GM23338 (cell line): ENCODE measurements at regions not wholly inside any gene's neighbourhood (a gene's known extent, or its start where the extent isn't known, plus 50 kb on each side); places are given as distances from the start of the nearest gene placed in this dataset.

Experiments
- ATAC-seq: fragments of 200-7000 bp; cut with Tn5 transposase; 3 replicates; pipeline ENCODE4 v1.9.1; 2020
- DNase-seq: peaks from one replicate; pipeline ENCODE4 v3.0.0-alpha.2; 2015; ENCODE audit warnings: low spot score
- H2AFZ ChIP-seq: fragments of 200-600 bp; sonication (generic); 2 replicates; pipeline ENCODE4 v1.8.0; 2016; ENCODE audit warnings: antibody characterized with exemption, mild to moderate bottlenecking, moderate library complexity
- H3F3A ChIP-seq: fragments of 200-600 bp; sonication (generic); replicated peaks from 2 replicates; pipeline ENCODE4 v1.8.0; 2017; ENCODE audit warnings: antibody characterized with exemption, mixed run types, low read depth
- H3K27ac ChIP-seq: fragments of 200-600 bp; sonication (generic); 2 replicates; pipeline ENCODE4 v1.6.1; 2016; ENCODE audit warnings: low read depth
- H3K27me3 ChIP-seq: fragments of 200-600 bp; sonication (generic); 2 replicates; pipeline ENCODE4 v1.8.0; 2016; ENCODE audit warnings: mild to moderate bottlenecking, mixed run types, moderate library complexity; ENCODE audit not compliant: insufficient read depth
- H3K36me3 ChIP-seq: fragments of 200-600 bp; sonication (generic); 2 replicates; pipeline ENCODE4 v1.8.0; 2016; ENCODE audit warnings: mild to moderate bottlenecking; ENCODE audit not compliant: insufficient read depth
- H3K4me1 ChIP-seq: fragments of 200-600 bp; sonication (generic); 2 replicates; pipeline ENCODE4 v1.8.0; 2016; ENCODE audit warnings: mild to moderate bottlenecking, moderate library complexity; ENCODE audit not compliant: insufficient read depth
- H3K4me2 ChIP-seq: fragments of 200-600 bp; sonication (generic); 2 replicates; pipeline ENCODE4 v1.7.1; 2017; ENCODE audit warnings: mixed run types
- H3K4me3 ChIP-seq: fragments of 200-600 bp; sonication (generic); 2 replicates; pipeline ENCODE4 v1.6.1; 2016; ENCODE audit warnings: mixed run types
- H3K79me2 ChIP-seq: fragments of 200-600 bp; sonication (generic); replicated peaks from 2 replicates; pipeline ENCODE4 v1.8.0; 2017; ENCODE audit warnings: mild to moderate bottlenecking; ENCODE audit not compliant: insufficient read depth
- H3K9me2 ChIP-seq: fragments of 200-600 bp; sonication (generic); 2 replicates; pipeline ENCODE4 v1.8.0; 2017; ENCODE audit not compliant: insufficient read depth
- H4K20me1 ChIP-seq: fragments of 200-600 bp; sonication (generic); replicated peaks from 2 replicates; pipeline ENCODE4 v1.8.0; 2017; ENCODE audit warnings: mild to moderate bottlenecking; ENCODE audit not compliant: insufficient read depth
- H3K27ac Mint-ChIP-seq: 2 replicates; pipeline ENCODE4 v1.8.0; 2020; ENCODE audit warnings: inconsistent platforms, mild to moderate bottlenecking, moderate library complexity, mixed read lengths
- H3K27me3 Mint-ChIP-seq: 3 replicates; pipeline ENCODE4 v1.8.0; 2022; ENCODE audit warnings: low read depth, mild to moderate bottlenecking, moderate library complexity, mixed read lengths, inconsistent platforms; ENCODE audit not compliant: insufficient read depth, poor library complexity
- H3K36me3 Mint-ChIP-seq: 3 replicates; pipeline ENCODE4 v1.8.0; 2021; ENCODE audit warnings: low read depth, mild to moderate bottlenecking, inconsistent platforms, moderate library complexity, mixed read lengths
- H3K4me1 Mint-ChIP-seq: 3 replicates; pipeline ENCODE4 v1.8.0; 2020; ENCODE audit warnings: mild to moderate bottlenecking, inconsistent platforms, mixed read lengths
- H3K4me3 Mint-ChIP-seq: 3 replicates; pipeline ENCODE4 v1.8.0; 2021; ENCODE audit warnings: moderate library complexity, mild to moderate bottlenecking, inconsistent platforms, mixed read lengths
- H3K9me3 Mint-ChIP-seq: 3 replicates; pipeline ENCODE4 v1.8.0; 2020; ENCODE audit warnings: moderate library complexity, mild to moderate bottlenecking, inconsistent platforms, mixed read lengths
- ETS1 ChIP-seq: IDR thresholded peaks from 2 replicates; pipeline ENCODE4 v1.6.1; 2016; ENCODE audit warnings: antibody characterized with exemption
- EZH2 ChIP-seq: fragments of 200-600 bp; sonication (generic); IDR thresholded peaks from one replicate; pipeline ENCODE4 v1.8.0; 2017; ENCODE audit warnings: antibody characterized with exemption, mild to moderate bottlenecking, low read depth; ENCODE audit not compliant: unreplicated experiment
- EZH2phosphoT487 ChIP-seq: fragments of 200-600 bp; sonication (generic); IDR thresholded peaks from one replicate; pipeline ENCODE4 v1.8.1; 2018; ENCODE audit warnings: antibody characterized with exemption; ENCODE audit not compliant: unreplicated experiment
- NANOG ChIP-seq: IDR thresholded peaks from 2 replicates; pipeline ENCODE4 v1.6.1; 2016; ENCODE audit warnings: antibody characterized with exemption, borderline replicate concordance
- STAT1 ChIP-seq: IDR thresholded peaks from one replicate; pipeline ENCODE4 v1.6.1; 2016; ENCODE audit warnings: antibody characterized with exemption; ENCODE audit not compliant: unreplicated experiment
- ZNF114 ChIP-seq: fragments of 250-450 bp; sonication (Bioruptor Pico); IDR thresholded peaks from 2 replicates; pipeline ENCODE4 v1.5.0; 2020; ENCODE audit warnings: mild to moderate bottlenecking, moderate library complexity
- TF ChIP-seq, protein P1 (sequence below): fragments of 250-450 bp; sonication (Bioruptor Pico); IDR thresholded peaks from 2 replicates; pipeline ENCODE4 v1.5.0; 2020; ENCODE audit warnings: mild to moderate bottlenecking, moderate library complexity

- Histone ChIP-seq H2AFZ (no peak overlapping the region), H3K9me2 (no peaks in the 10 kb centered on the region), H3K27ac (no peak overlapping the region), H3F3A (no peaks in the 10 kb centered on the region), H3K4me1 (peaks cover 12% of the 10 kb centered on the region), H3K4me2 (no peak overlapping the region), H3K79me2 (no peaks in the 10 kb centered on the region), H3K27me3 (no peaks in the 10 kb centered on the region), H3K36me3 (no peaks in the 10 kb centered on the region), H3K4me3 (no peak overlapping the region), H4K20me1 (no peaks in the 10 kb centered on the region)
- Mint-ChIP-seq H3K4me1 (peaks cover 13% of the 10 kb centered on the region), H3K9me3 (no peaks in the 10 kb centered on the region), H3K4me3 (no peak overlapping the region), H3K27ac (no peak overlapping the region), H3K27me3 (no peaks in the 10 kb centered on the region), H3K36me3 (no peaks in the 10 kb centered on the region)
- TF ChIP-seq EZH2phosphoT487 (no peak), ETS1 (no peak), STAT1 (no peak), EZH2 (no peak), NANOG (no peak), ZNF114 (CRISPR knock-in tag) (no peak)
- TF ChIP-seq, protein P1, sequence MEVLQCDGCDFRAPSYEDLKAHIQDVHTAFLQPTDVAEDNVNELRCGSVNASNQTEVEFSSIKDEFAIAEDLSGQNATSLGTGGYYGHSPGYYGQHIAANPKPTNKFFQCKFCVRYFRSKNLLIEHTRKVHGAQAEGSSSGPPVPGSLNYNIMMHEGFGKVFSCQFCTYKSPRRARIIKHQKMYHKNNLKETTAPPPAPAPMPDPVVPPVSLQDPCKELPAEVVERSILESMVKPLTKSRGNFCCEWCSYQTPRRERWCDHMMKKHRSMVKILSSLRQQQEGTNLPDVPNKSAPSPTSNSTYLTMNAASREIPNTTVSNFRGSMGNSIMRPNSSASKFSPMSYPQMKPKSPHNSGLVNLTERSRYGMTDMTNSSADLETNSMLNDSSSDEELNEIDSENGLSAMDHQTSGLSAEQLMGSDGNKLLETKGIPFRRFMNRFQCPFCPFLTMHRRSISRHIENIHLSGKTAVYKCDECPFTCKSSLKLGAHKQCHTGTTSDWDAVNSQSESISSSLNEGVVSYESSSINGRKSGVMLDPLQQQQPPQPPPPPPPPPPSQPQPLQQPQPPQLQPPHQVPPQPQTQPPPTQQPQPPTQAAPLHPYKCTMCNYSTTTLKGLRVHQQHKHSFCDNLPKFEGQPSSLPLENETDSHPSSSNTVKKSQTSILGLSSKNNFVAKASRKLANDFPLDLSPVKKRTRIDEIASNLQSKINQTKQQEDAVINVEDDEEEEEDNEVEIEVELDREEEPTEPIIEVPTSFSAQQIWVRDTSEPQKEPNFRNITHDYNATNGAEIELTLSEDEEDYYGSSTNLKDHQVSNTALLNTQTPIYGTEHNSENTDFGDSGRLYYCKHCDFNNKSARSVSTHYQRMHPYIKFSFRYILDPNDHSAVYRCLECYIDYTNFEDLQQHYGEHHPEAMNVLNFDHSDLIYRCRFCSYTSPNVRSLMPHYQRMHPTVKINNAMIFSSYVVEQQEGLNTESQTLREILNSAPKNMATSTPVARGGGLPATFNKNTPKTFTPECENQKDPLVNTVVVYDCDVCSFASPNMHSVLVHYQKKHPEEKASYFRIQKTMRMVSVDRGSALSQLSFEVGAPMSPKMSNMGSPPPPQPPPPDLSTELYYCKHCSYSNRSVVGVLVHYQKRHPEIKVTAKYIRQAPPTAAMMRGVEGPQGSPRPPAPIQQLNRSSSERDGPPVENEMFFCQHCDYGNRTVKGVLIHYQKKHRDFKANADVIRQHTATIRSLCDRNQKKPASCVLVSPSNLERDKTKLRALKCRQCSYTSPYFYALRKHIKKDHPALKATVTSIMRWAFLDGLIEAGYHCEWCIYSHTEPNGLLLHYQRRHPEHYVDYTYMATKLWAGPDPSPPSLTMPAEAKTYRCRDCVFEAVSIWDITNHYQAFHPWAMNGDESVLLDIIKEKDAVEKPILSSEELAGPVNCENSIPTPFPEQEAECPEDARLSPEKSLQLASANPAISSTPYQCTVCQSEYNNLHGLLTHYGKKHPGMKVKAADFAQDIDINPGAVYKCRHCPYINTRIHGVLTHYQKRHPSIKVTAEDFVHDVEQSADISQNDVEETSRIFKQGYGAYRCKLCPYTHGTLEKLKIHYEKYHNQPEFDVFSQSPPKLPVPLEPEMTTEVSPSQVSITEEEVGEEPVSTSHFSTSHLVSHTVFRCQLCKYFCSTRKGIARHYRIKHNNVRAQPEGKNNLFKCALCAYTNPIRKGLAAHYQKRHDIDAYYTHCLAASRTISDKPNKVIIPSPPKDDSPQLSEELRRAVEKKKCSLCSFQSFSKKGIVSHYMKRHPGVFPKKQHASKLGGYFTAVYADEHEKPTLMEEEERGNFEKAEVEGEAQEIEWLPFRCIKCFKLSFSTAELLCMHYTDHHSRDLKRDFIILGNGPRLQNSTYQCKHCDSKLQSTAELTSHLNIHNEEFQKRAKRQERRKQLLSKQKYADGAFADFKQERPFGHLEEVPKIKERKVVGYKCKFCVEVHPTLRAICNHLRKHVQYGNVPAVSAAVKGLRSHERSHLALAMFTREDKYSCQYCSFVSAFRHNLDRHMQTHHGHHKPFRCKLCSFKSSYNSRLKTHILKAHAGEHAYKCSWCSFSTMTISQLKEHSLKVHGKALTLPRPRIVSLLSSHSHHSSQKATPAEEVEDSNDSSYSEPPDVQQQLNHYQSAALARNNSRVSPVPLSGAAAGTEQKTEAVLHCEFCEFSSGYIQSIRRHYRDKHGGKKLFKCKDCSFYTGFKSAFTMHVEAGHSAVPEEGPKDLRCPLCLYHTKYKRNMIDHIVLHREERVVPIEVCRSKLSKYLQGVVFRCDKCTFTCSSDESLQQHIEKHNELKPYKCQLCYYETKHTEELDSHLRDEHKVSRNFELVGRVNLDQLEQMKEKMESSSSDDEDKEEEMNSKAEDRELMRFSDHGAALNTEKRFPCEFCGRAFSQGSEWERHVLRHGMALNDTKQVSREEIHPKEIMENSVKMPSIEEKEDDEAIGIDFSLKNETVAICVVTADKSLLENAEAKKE: no peak
- DNase-seq (no peak), ATAC-seq (no peak)
These were observed 561.3 kb upstream of the LCORL start for GRCh38 chr4:18582841-18583240.
